Colon (tissue), 2 donors: ENCODE measurements at regions not wholly inside any gene's neighbourhood (a gene's known extent, or its start where the extent isn't known, plus 50 kb on each side); places are given as distances from the start of the nearest gene placed in this dataset.
"Not testable (repeated sequence)": the region's sequence is repeated elsewhere in the genome, so short reads cannot be mapped to it uniquely, and the experiment has no call there.

Experiments used
- FAIRE-seq: peaks from 2 replicates; lab custom pipeline; 2012; peaks lifted over from hg19 to GRCh38; lab: Jason Lieb, UNC
- donor health status: control.
- donor health status: control.

DNA sequence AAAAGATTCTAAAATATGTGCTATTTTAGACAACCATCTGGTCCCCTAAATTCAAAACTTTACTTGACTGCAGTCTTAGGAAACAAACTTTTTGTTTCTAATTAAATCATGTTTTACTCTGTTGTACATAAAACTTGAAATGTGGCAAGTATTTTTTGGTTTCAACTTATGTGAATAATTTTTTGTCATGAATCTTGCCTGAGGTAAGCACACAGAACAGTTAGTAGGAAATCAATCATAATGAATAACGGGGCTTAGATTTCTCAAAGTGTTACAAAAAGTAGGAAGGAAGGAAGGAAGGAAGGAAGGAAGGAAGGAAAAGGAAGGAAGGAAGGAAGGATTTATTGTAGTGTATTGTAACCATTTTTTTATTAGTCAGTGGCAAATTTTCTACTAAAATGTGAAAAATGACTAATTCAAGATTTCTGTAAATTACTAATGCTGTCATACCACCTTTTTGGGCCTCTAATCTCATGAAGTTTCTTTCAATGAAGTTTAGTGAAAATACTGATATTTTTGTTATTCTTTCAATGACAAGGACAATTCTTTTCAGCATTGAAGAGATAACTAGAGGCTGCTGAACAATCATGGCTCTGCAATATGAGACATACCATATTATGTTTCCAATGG is 1689.2 kb downstream of the OTOL1 start:
- no peak for FAIRE-seq

DNA sequence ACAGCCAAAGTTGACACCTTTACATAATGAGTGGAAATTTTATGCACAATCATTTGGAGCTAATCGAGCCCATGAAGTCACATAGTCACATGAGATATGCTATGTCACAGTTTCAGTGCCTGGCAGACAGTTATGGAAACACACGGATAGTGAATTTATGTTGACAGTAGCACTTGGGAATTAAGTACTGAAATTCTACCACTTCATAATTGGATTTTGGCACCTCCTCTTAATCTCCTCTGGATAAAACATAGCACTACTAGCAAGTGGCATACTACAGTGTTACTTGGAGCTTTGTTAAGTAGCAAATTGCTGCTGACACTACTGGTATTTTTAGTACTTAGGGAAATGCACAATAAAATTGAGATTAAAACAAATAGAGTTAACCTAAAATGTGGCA is 1679.4 kb downstream of the OTOL1 start:
- FAIRE-seq, result no peak

GRCh38 chr3:163172513-163172912 is 1675.9 kb downstream of the OTOL1 start:
- FAIRE-seq, result not testable (repeated sequence)

GRCh38 chr3:163166197-163166596 is 1669.6 kb downstream of the OTOL1 start:
- no peak for FAIRE-seq

DNA sequence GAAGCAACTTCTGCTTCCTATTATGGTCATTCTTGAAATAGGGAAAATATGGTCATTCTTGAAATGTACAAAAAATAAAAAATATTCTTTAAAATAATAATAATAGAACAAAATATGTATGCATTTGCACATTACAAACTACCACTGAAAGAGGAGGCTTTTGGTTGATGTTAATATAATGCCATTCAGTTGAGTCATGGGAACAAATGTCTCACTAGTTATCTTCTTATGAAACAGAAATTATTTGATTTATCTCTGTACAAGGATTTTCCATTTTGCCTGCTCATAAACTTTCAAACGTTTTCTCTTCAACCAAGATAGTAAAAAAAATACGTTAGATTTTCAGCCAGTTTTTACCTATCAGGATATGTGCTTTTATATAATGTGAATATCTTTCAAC is 1662.7 kb downstream of the OTOL1 start:
- no peak for FAIRE-seq

- no peak for FAIRE-seq
These were observed 1643.0 kb downstream of the OTOL1 start for GRCh38 chr3:163139600-163139999.

- FAIRE-seq, result no peak
These were observed 1641.7 kb downstream of the OTOL1 start for GRCh38 chr3:163138258-163138657.

DNA sequence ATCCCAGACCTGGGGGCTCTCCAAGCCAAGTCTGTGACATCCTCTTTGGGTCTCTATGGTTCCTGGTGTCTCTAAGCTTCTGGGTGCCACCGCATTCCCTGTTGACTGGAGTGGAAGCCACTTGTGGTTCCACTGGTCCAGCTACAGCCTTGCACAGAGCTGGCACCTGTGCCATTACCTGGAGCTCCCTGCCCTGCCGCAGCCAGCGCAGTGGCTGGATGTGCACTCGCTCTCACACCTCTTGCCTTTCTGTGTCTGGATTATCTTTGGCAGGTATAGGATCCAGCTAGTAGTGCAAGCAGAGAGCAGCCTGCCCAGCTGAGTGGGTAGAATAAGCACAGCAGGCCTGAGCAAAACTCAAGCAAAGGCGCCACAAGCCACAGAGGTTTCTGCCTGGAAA is 1635.5 kb downstream of the OTOL1 start:
- FAIRE-seq, result no peak

DNA sequence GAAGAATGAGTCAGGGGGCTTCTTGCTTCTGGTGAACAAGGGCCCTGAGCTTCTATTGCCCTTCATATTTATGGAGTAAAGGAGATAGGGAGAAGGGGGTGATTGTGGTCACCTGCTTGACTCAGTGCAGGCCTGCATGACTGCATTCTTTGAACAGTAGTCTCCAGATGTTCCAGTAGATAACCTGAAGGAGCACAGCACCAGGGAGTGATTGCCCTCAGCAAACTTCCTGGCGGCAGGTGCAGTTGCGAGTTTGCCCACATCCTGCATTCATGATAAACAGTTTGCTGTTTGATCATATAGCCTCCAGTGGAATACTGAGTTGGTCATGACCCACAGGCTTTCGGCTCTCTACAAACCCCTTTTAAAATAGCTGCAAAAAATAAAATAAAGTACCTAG is 1632.7 kb downstream of the OTOL1 start:
- FAIRE-seq, result no peak

GRCh38 chr3:163126115-163126514 is 1629.5 kb downstream of the OTOL1 start:
- no peak for FAIRE-seq
